Common myeloid progenitor, CD34-positive (primary cell): ENCODE measurements at regions not wholly inside any gene's neighbourhood (a gene's known extent, or its start where the extent isn't known, plus 50 kb on each side); places are given as distances from the start of the nearest gene placed in this dataset.

Source experiments
- CTCF ChIA-PET: fragments of 350-600 bp; sonication (Branson Sonifier 250); formaldehyde crosslinking; loops from one replicate; lab custom pipeline; 2021; ENCODE audit warnings: antibody characterized with exemption; lab: Charles Lee
- POLR2A ChIA-PET: fragments of 350-600 bp; sonication (Branson Sonifier 250); formaldehyde crosslinking; loops from one replicate; lab custom pipeline; 2021; ENCODE audit warnings: antibody characterized with exemption; lab: Charles Lee
- DNase-seq, 3 donors: peaks; one replicate each; pipeline versions ENCODE4 v3.0.0 to v3.0.0-alpha.2; 2013
- H3K27ac ChIP-seq, 2 experiments: 1 replicate in 1 of 2; 2 replicates in 1 of 2; pipeline ENCODE4 v1.7.0; 2013; ENCODE audit warnings: inconsistent platforms in 2 of 2, low read length in 2 of 2, mild to moderate bottlenecking in 2 of 2, low read depth in 1 of 2, moderate library complexity in 1 of 2; ENCODE audit not compliant: severe bottlenecking in 2 of 2, insufficient read depth in 1 of 2, poor library complexity in 1 of 2
- H3K27me3 ChIP-seq, 5 experiments: replicated peaks in 2 of 5; 1 replicate in 3 of 5; 2 replicates in 2 of 5; pipeline versions ENCODE4 v1.6.1 to v1.7.0; 2013; ENCODE audit warnings: low read length in 4 of 5, mild to moderate bottlenecking in 2 of 5, moderate library complexity in 2 of 5, inconsistent platforms in 1 of 5; ENCODE audit not compliant: insufficient read depth in 5 of 5, control insufficient read depth in 4 of 5
- H3K36me3 ChIP-seq, 4 experiments: 1 replicate in 2 of 4; 2 replicates in 2 of 4; pipeline versions ENCODE4 v1.6.1 to v1.7.0; 2013; ENCODE audit warnings: low read length in 3 of 4, control low read depth in 1 of 4, mild to moderate bottlenecking in 1 of 4; ENCODE audit not compliant: control insufficient read depth in 4 of 4, insufficient read depth in 4 of 4
- H3K4me1 ChIP-seq, 4 experiments: 1 replicate in 3 of 4; 2 replicates in 1 of 4; pipeline versions ENCODE4 v1.6.1 to v1.7.1; 2013; ENCODE audit warnings: low read length in 3 of 4, mild to moderate bottlenecking in 3 of 4, control low read depth in 1 of 4, inconsistent platforms in 1 of 4, moderate library complexity in 1 of 4; ENCODE audit not compliant: control insufficient read depth in 4 of 4, insufficient read depth in 4 of 4; ENCODE audit errors: control extremely low read depth in 1 of 4
- H3K4me3 ChIP-seq, 7 experiments: 1 replicate in 4 of 7; 2 replicates in 3 of 7; pipeline versions ENCODE4 v1.5.1 to v1.7.0; 2013; ENCODE audit warnings: mild to moderate bottlenecking in 7 of 7, low read length in 6 of 7, moderate library complexity in 6 of 7, inconsistent platforms in 2 of 7, low read depth in 2 of 7, control low read depth in 1 of 7; ENCODE audit not compliant: insufficient read depth in 4 of 7, control insufficient read depth in 1 of 7; ENCODE audit errors: extremely low read depth in 1 of 7
- H3K9me3 ChIP-seq, 5 experiments: 1 replicate in 4 of 5; 2 replicates in 1 of 5; pipeline versions ENCODE4 v1.6.1 to v1.7.1; 2013; ENCODE audit warnings: low read length in 4 of 5, mild to moderate bottlenecking in 2 of 5, inconsistent platforms in 1 of 5, low read depth in 1 of 5, moderate library complexity in 1 of 5; ENCODE audit not compliant: control insufficient read depth in 4 of 5, insufficient read depth in 2 of 5; ENCODE audit errors: control extremely low read depth in 1 of 5
- WGBS: methylation state at CpG from one replicate; pipeline ENCODE4 v1.1.5; 2013; ENCODE audit not compliant: insufficient coverage; 5-methylcytosine and 5-hydroxymethylcytosine counted together

DNA sequence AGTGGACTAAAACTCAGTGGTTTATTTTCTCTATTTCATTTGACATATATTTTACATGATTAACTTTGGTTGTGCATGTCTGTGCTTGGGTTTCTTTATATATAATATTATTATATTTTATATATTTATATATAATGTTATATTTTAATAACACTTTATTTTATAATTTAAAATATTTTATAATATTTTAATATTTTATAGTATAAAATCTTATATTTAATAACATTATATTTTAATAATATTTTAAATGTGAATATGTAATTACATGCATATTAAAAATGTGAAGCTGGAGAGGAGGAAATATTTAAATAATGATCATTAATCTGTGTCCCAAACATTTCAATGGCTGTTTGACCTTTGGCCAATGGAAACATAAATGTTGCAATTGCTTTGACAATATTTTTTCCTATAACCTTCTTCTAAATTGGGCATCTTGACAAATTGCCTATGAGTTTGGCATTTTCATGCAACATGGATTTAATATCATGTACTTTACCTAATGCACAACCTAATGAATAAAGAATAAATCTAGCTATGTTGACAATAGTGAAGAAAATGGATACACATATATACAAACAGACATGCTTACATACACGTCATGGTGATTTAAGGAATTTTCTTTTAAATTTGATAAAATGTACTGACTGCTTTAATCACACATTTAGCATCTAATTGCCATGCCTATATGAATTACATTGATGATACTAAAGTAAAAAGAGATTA lies 607.1 kb downstream of the SLITRK6 start:
- Histone ChIP-seq H3K27me3 (no peaks in the 10 kb centered on the region), H3K36me3 (no peaks in the 10 kb centered on the region), H3K4me3 (no peak overlapping the region), H3K9me3 (peaks cover 0 to 3% (median 0%) of the 10 kb centered on the region in 5 experiments), H3K4me1 (no peaks in the 10 kb centered on the region), H3K27ac (no peak overlapping the region)
- ChIA-PET POLR2A (no interaction called here), CTCF (interaction anchor here (1.3 kb wide), 1 partner anchor 617 kb away, joined by 3 read pairs; no protein-coding TSS in a partner anchor)
- DNase-seq, result no peak
- WGBS, result no CpG with 5 or more reads among the region's 1 CpG

GRCh38 chr13:85186356-85187045 lies 612.7 kb downstream of the SLITRK6 start:
- ChIA-PET CTCF (no interaction called here), POLR2A (interaction anchor here (0.6 kb wide), 1 partner anchor 55 kb away, joined by 3 read pairs; no protein-coding TSS in a partner anchor)
- Histone ChIP-seq H3K9me3 (no peaks in the 10 kb centered on the region), H3K36me3 (no peaks in the 10 kb centered on the region), H3K4me3 (no peak overlapping the region), H3K27ac (no peak overlapping the region), H3K4me1 (no peaks in the 10 kb centered on the region), H3K27me3 (no peaks in the 10 kb centered on the region)
- DNase-seq, result no peak
- no CpG with 5 or more reads among the region's 2 CpGs for WGBS

GRCh38 chr13:85174291-85174690 lies 624.9 kb downstream of the SLITRK6 start:
- POLR2A ChIA-PET, result no interaction called here
- no peaks in the 10 kb centered on the region for H3K27me3 ChIP-seq
- no peak overlapping the region for H3K4me3 ChIP-seq
- H3K4me1 ChIP-seq, result no peaks in the 10 kb centered on the region
- no peak overlapping the region for H3K27ac ChIP-seq
- no CpG with 5 or more reads among the region's 1 CpG for WGBS
- no peak for DNase-seq
- H3K9me3 ChIP-seq, result no peaks in the 10 kb centered on the region
- no peaks in the 10 kb centered on the region for H3K36me3 ChIP-seq
- CTCF ChIA-PET, result no interaction called here

DNA sequence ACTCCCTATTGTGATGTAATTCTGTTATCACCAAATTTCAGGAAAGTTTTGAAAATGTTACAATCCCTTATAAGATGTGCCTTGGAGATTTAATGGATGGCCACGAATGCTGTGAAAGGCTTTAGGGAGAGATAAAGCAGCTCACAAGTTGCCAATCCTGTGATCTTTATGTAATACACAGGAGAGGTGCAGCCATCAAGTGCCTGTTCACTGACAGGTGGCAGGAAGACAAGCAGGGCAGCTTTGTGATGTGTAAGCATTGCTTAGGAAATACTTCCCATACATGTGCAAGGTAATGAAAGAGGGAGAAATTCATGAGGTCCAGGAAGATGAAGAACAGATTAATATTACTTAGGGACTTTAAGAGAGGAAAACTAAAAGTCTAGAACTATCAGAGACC lies 628.8 kb downstream of the SLITRK6 start:
- no peaks in the 10 kb centered on the region for H3K27me3 ChIP-seq
- DNase-seq, result no peak
- ChIA-PET CTCF (interaction anchor here (1.0 kb wide), 1 partner anchor 24 kb away, joined by 3 read pairs; no protein-coding TSS in a partner anchor), POLR2A (no interaction called here)
- no peaks in the 10 kb centered on the region for H3K36me3 ChIP-seq
- H3K27ac ChIP-seq, result no peak overlapping the region
- H3K9me3 ChIP-seq, result no peaks in the 10 kb centered on the region
- no CpG with 5 or more reads among the region's 1 CpG for WGBS
- H3K4me3 ChIP-seq, result no peak overlapping the region
- no peaks in the 10 kb centered on the region for H3K4me1 ChIP-seq

DNA sequence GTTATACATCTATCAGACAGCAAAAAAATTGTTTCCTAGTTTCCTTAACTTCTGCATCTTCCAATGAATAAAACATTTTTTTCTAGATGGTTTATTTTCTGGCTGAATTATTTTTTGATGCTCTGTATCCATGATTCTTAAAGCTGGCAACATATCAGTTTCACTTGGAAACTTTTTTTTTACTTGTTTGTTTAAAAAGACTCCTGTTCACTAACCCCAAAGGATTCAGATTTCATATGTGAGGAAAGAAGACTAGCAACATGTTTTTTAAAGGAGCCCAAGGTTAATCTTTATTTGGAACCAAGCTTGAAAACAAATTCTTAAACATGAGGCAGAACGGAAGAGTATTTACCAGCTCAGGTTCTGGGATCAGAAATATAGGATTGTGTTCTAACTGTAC lies 632.3 kb downstream of the SLITRK6 start:
- Histone ChIP-seq H3K4me3 (no peak overlapping the region), H3K9me3 (peaks cover 0 to 7% (median 0%) of the 10 kb centered on the region in 5 experiments), H3K36me3 (no peaks in the 10 kb centered on the region), H3K27me3 (no peaks in the 10 kb centered on the region), H3K4me1 (no peaks in the 10 kb centered on the region), H3K27ac (no peak overlapping the region)
- ChIA-PET POLR2A (no interaction called here), CTCF (no interaction called here)
- 100% methylated on average over 1 of the region's 1 CpG for WGBS
- DNase-seq, result no peak

DNA sequence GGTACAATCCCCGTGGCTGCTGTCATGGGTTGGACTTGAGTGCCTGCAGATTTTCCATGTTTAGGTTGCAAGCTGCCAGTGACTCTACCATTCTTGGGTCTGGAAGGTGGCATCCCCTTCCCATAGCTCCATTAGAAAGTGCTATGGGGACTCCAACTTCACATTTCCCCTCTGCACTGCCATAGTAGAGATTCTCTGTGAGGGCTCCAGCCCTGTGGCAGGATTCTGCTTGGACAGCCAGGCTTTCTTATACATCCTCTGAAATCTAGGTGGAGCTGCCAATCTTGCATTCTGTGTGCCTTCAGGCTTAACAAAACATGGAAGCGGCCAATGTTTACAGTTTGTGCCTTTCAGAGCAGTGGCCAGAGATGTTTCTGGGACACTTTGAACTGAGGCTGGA lies 636.2 kb downstream of the SLITRK6 start:
- CTCF ChIA-PET, result no interaction called here
- no peaks in the 10 kb centered on the region for H3K36me3 ChIP-seq
- no peak overlapping the region for H3K4me3 ChIP-seq
- no peaks in the 10 kb centered on the region for H3K27me3 ChIP-seq
- WGBS, result 100% methylated on average over 2 of the region's 2 CpGs
- H3K4me1 ChIP-seq, result no peaks in the 10 kb centered on the region
- peaks cover 0 to 8% (median 0%) of the 10 kb centered on the region in 5 experiments for H3K9me3 ChIP-seq
- DNase-seq, result no peak
- no peak overlapping the region for H3K27ac ChIP-seq
- POLR2A ChIA-PET, result no interaction called here

DNA sequence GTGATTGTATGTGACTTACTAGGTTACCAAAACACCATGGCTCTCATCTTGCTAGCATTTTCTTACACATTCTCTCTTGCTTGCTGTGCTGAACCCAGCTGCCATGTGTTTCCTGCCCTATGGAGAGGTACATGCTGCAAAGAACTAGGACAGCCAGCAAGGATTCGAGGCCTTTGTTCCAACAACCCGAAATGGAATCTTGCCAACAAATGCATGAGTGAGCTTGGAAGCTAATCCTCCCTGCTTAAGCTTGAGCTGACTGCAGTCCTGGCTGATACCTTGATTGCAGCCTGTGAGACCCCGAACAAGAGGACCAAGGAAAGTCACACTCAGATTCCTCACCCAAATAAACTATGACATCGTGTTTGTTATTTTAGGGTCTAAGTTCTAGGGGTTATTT lies 651.2 kb downstream of the SLITRK6 start:
- no peaks in the 10 kb centered on the region for H3K4me1 ChIP-seq
- 96% methylated on average over 2 of the region's 4 CpGs for WGBS
- no peaks in the 10 kb centered on the region for H3K9me3 ChIP-seq
- no peaks in the 10 kb centered on the region for H3K27me3 ChIP-seq
- ChIA-PET POLR2A (no interaction called here), CTCF (no interaction called here)
- no peaks in the 10 kb centered on the region for H3K36me3 ChIP-seq
- no peak overlapping the region for H3K4me3 ChIP-seq
- DNase-seq, result no peak
- H3K27ac ChIP-seq, result no peak overlapping the region
